GM21723 (cell line): ENCODE measurements at regions not wholly inside any gene's neighbourhood (a gene's known extent, or its start where the extent isn't known, plus 50 kb on each side); places are given as distances from the start of the nearest gene placed in this dataset.
A peak's percentile ranks its signal among the peaks of the same experiment; 100 is the strongest.

Experiments
- ATAC-seq: cut with Tn5 transposase; IDR thresholded peaks from one replicate; pipeline ENCODE4 v1.9.1; 2021; ENCODE audit warnings: mild to moderate bottlenecking, moderate library complexity; ENCODE audit not compliant: unreplicated experiment

GRCh38 chr12:77724367-77724957 is 106.2 kb upstream of the NAV3 start:
- peak; percentile 73 for ATAC-seq

DNA sequence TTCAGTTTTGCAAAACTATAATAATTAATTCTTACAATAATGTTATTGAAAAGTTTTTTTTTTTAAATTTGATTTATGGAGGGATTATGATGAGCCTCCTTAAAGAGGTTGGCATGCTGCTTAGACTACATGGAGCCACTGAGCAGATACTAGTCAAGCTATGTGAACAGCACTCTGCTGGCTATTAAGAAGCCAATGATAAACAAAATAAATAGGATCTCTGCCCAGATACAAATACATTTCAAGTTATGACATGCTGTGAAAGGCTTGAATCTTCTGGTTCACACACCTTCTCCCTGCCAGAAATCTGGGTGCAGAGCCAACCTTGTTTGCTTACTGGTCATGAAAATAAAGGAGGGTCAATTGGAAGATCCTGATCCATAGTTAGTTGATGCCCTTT is 107.4 kb upstream of the NAV3 start:
- ATAC-seq = no peak

DNA sequence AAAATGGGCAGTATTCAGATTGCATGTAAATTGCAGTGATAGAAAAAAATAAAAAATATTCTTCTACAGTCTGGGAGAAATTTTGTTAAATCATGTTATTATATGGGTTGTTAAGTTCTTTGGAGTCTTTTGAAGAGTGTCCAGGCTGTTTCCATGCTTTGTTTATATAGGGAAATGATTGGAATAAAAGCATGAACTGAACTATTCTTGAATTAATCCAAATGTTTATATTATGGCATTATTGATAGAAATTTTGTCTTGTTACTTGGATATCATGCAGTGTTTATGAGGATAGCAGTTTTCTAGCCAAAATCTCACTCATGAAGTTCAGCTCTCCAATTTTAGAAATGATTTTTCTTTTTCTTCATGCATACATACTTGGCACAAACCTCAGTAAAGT is 108.2 kb upstream of the NAV3 start:
- ATAC-seq = no peak

DNA sequence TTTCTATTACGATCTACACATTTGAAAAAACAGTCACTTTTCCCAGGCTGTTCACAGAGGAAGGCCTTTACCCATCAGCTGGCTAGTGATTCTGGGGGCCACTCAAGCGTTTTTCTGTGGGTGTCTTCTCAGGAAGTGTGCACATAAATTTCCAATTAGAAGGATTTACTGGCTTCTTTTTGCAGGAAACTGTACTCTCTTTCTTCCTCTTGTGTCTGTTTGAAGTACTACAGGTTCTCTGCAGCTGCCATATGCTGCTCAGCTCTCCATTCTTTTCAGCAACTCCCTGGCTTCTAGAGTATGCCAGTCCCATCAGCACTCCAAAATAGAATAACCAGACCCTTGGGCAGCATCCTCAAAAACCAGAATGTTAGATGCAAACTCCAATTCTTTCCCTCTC is 110.4 kb upstream of the NAV3 start:
- no peak for ATAC-seq

DNA sequence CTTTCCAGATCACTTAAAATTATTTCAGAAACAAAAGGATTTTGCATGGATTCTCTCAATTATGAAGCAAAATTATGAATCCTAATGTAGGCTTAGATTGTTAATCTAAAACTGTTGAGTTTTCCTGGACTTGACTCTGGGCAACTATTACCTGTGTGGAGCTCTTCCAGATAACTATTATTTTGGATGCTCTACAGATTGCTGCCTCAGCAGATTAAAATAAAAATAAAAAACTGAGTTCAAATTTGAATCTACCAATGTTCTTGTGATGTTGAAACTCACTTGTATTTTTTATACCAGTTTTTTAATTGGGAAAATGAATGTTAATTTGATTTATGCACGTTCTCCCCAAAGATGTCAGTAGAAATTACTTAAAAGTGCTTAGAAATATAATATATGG is 120.5 kb upstream of the NAV3 start:
- ATAC-seq = no peak

- no peak for ATAC-seq
Measured at GRCh38 chr12:77697126-77697525, 133.6 kb upstream of the NAV3 start.

GRCh38 chr12:77696183-77696582 is 134.5 kb upstream of the NAV3 start:
- ATAC-seq = no peak

DNA sequence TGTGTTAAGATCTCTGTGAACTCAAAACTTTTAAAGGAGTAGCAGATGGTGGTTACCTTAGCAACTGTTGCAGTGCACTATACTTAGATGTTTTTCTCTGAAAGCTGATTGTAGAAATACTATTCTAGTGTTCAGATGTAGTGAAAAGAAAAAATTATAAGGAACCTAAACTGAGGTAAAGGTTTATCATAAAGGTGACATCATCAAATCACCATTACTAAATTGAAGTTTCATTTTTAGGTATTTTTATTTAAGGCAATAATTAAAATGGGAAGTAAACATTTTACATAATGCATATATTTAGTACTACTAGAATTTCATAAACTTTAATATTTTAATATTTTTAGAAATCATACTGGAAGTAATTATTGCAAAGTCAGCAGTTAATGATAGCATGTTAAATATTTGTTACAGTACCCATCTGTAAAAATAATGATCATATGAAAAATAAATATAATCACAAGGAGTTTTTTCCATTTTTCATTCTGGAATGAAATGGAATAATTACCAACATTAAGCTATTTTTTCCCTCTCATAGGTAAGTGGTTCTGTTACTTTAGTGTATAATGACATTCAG is 141.1 kb upstream of the NAV3 start:
- ATAC-seq = no peak

DNA sequence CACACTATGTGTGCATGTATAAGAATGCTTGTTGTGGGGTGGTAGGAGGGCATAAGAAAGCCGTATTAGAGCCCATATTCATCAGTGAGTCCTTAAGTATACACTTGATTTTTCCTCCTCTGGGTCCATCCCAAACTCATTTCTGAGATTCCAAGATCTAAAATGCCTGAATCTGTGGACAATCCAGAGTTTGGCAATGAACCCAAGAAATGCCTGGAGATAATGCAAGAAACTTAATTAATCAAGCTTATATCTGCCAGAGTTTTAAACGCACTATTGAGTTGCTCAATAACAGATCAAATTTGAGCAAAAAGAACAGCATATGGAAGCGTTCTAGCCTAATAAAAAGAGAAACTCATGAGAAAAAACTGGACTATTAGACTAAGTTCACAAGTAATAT is 143.4 kb upstream of the NAV3 start:
- no peak for ATAC-seq

GRCh38 chr12:77686760-77687159 is 143.9 kb upstream of the NAV3 start:
- ATAC-seq = no peak

GRCh38 chr12:77685901-77686300 is 144.8 kb upstream of the NAV3 start:
- no peak for ATAC-seq

- no peak for ATAC-seq
Measured at GRCh38 chr12:77685112-77685511, 145.6 kb upstream of the NAV3 start.

- no peak for ATAC-seq
Measured at GRCh38 chr12:77682488-77682887, 148.2 kb upstream of the NAV3 start.

DNA sequence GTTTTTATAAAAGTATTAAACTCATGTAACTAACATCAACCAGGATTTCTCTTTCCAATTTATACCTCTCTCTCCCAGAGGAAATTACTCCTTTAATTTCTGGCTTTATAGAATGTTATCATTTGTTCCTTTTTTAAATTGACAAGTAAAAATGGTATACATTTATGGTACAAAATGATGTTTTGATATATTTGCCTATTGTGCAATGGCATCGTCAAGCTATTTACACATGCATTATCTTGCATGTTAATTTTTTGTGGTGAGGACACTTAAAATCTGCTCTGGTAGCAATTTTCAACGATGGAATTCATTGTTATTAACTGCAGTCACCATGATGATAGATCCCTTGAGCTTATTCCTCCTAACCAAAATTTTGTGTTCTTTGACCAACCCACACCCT is 149.0 kb upstream of the NAV3 start:
- no peak for ATAC-seq

DNA sequence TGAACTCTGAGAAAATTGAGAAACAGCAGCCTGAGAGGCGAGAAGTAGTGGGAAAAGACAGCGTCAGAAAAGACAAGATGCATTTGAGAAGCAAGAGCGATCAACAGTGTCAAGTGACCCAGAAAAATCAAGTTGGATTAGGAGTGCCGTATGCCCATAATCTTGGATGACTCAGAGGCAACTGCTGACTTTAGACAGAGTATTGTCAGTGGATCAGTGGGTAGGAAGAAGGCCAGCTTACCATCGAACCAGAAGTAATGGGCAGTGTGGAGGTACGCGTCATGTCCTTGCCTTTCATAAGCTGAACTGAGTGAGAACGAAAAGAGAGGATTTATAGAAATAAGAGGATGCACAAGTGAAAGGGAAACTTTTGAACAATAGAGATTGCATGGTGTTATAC is 151.0 kb upstream of the NAV3 start:
- no peak for ATAC-seq

GRCh38 chr12:77678621-77679020 is 152.1 kb upstream of the NAV3 start:
- ATAC-seq = no peak

GRCh38 chr12:77667101-77667500 is 163.6 kb upstream of the NAV3 start:
- ATAC-seq = no peak

DNA sequence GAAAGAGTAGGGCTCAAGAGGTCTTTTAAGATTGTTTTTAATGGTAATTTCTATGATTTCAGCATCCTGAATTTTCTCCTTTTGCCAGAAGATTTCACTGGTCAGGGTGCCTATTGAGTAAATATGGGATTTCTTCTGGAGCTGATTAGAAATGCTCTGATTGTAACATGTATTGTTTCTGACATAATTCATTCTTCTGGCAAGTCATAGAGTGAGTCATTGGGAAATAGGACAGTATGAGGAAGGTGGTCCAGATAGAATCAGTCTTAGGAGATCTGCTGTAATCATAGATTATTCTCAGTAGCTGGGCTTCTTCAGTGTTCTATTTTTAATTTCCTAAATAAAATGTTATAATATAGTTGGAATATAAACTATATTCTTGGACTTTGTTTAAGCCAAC is 182.0 kb upstream of the NAV3 start:
- ATAC-seq = no peak

DNA sequence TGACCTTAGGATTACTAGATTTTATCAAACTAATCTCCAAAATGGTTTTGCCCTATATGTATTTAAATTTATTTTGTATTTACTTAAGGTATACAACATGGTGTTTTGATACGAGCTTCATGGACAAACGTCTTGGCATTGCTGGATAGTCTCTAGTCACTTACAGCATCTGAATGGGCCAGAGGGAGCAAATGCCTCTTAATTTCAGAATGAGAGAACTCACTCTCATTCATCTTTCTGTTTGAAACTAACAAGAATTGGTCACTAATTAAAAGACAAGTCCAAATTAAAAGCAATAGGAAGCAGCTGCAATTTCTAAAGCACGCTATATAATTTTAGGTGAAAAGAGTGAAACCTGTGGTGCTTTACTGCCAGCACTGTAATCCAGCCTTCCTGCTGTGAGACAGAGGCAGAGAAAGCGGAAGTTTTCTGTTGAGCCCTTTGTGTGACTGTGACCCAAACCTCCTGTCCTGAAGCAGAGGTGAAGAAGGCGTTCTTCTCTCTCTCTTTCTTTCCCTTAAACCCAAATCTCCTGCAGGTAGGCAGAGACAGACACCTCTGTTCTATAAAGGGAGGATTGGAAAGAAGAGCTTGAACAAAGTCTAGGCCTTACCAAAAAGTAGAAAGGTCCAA is 184.6 kb upstream of the NAV3 start:
- ATAC-seq = no peak

GRCh38 chr12:77644915-77645605 is 185.6 kb upstream of the NAV3 start:
- no peak for ATAC-seq

DNA sequence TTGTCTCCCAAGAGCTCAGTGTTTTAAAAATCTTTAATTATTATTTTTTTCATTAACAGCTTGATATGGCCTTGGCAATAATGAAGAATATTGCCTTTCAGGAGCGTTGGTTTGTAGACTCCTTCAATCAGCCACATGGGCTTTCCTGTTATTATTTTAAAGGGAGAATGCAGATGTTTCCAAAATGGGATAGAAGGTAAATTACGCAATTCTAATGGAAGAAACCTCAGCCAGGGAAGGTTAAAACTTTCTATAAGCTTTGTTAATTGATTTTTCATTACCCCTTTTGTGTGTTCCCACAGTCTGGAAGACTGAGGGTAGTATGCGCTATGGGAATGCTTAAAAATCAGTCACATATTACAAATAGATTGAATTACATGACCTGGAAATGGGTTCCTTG is 188.4 kb upstream of the NAV3 start:
- no peak for ATAC-seq

- no peak for ATAC-seq
Measured at GRCh38 chr12:77640356-77640755, 190.3 kb upstream of the NAV3 start.
